ENCODE measurements at regions not wholly inside any gene's neighbourhood (a gene's known extent, or its start where the extent isn't known, plus 50 kb on each side); places are given as distances from the start of the nearest gene placed in this dataset.

DNA sequence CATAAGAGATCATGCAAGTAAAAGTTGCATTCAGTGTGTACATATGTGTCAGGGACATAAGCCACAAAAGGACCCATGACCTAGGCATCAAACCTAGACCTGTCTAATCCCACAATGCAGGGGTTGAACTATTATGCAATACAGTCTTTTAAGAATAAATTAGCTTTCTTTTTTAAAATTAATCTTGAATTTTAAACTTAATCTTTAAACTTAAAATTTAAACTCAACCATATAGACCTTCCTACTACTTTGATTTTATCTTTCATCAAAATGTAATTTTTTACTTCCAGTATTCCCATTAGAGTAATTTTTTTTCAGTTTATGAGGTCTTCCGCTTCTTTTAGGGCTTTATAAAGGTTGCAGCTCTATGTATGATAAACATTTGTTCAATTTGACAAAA lies 702.9 kb downstream of the SUCLG1 start:
- TF ChIP-seq TEAD4 (IDR thresholded peaks at IDR 0.05), result no peak
- TF ChIP-seq RAD21 (IDR thresholded peaks at IDR 0.05; ENCODE audit: low read depth), result no peak
- no peak for TF ChIP-seq TCF12 (IDR thresholded peaks at IDR 0.05; ENCODE audit: low read depth)
- TF ChIP-seq TAF1 (IDR thresholded peaks at IDR 0.05; ENCODE audit: low read depth), result no peak
- TF ChIP-seq NFIC (IDR thresholded peaks at IDR 0.05), result no peak
- TF ChIP-seq CREB1 (IDR thresholded peaks at IDR 0.05; ENCODE audit: low read depth), result no peak

DNA sequence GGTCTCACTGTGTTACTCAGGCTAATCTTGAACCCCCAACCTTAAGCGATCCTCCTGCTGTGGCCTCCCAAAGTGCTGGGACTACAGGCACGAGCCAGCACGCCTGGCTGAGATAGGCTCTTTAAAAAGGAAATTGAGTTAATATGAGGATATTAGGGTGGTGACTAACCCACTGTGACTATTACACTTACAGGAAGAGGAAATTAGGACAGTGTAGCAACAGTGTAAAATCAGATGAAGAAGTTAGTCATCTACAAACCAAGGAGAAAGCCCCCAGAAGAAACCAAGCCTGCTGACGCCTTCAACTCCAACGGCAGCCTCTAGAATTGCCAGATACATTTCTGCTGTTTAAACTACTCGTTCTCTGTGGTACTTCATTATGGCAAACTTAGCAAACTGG lies 711.9 kb downstream of the SUCLG1 start:
- TF ChIP-seq RAD21 (IDR thresholded peaks at IDR 0.05; ENCODE audit: low read depth) (no peak), CREB1 (IDR thresholded peaks at IDR 0.05; ENCODE audit: low read depth) (no peak), FOXM1 (IDR thresholded peaks at IDR 0.05; ENCODE audit: borderline replicate concordance, low read depth) (no peak), TEAD4 (IDR thresholded peaks at IDR 0.05) (no peak), TCF12 (IDR thresholded peaks at IDR 0.05; ENCODE audit: low read depth) (no peak)
- TF ChIP-seq, protein P1, sequence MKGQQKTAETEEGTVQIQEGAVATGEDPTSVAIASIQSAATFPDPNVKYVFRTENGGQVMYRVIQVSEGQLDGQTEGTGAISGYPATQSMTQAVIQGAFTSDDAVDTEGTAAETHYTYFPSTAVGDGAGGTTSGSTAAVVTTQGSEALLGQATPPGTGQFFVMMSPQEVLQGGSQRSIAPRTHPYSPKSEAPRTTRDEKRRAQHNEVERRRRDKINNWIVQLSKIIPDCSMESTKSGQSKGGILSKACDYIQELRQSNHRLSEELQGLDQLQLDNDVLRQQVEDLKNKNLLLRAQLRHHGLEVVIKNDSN (IDR thresholded peaks at IDR 0.05), result no peak

DNA sequence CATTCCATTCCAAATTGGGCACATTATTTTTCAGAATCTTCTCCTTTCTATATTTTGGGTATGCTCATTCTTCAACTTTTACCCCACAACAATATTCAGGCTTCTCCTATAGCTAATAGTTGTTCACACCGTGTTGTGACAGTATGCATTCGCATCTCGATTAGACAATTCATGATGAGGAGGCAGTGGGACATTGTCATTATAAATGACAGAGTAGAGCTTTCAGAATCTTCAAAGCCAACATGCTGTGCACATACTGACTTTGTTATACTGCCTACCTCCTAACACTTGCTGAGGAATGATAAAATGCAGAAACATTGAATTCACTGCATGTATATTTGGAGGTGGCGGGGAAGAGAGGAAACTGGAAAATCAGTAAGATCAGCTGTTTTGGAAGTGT lies 714.2 kb downstream of the SUCLG1 start:
- TF ChIP-seq TCF12 (IDR thresholded peaks at IDR 0.05; ENCODE audit: low read depth) (no peak), TAF1 (IDR thresholded peaks at IDR 0.05; ENCODE audit: low read depth) (no peak), NFIC (IDR thresholded peaks at IDR 0.05) (no peak), EGR1 (IDR thresholded peaks at IDR 0.05) (no peak), RAD21 (IDR thresholded peaks at IDR 0.05; ENCODE audit: low read depth) (no peak), YY1 (IDR thresholded peaks at IDR 0.05; ENCODE audit: low read depth) (no peak), TEAD4 (IDR thresholded peaks at IDR 0.05) (no peak), CEBPB (IDR thresholded peaks at IDR 0.05) (no peak), FOXM1 (IDR thresholded peaks at IDR 0.05; ENCODE audit: borderline replicate concordance, low read depth) (no peak), EP300 (IDR thresholded peaks at IDR 0.05; ENCODE audit: borderline replicate concordance) (no peak), CREB1 (IDR thresholded peaks at IDR 0.05; ENCODE audit: low read depth) (no peak), ZBTB7A (IDR thresholded peaks at IDR 0.05; ENCODE audit: low read depth) (no peak)
- TF ChIP-seq, protein P1 (IDR thresholded peaks at IDR 0.05), result no peak
- TF ChIP-seq, protein P2, sequence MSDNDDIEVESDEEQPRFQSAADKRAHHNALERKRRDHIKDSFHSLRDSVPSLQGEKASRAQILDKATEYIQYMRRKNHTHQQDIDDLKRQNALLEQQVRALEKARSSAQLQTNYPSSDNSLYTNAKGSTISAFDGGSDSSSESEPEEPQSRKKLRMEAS (IDR thresholded peaks at IDR 0.05), result no peak
- TF ChIP-seq, protein P3, sequence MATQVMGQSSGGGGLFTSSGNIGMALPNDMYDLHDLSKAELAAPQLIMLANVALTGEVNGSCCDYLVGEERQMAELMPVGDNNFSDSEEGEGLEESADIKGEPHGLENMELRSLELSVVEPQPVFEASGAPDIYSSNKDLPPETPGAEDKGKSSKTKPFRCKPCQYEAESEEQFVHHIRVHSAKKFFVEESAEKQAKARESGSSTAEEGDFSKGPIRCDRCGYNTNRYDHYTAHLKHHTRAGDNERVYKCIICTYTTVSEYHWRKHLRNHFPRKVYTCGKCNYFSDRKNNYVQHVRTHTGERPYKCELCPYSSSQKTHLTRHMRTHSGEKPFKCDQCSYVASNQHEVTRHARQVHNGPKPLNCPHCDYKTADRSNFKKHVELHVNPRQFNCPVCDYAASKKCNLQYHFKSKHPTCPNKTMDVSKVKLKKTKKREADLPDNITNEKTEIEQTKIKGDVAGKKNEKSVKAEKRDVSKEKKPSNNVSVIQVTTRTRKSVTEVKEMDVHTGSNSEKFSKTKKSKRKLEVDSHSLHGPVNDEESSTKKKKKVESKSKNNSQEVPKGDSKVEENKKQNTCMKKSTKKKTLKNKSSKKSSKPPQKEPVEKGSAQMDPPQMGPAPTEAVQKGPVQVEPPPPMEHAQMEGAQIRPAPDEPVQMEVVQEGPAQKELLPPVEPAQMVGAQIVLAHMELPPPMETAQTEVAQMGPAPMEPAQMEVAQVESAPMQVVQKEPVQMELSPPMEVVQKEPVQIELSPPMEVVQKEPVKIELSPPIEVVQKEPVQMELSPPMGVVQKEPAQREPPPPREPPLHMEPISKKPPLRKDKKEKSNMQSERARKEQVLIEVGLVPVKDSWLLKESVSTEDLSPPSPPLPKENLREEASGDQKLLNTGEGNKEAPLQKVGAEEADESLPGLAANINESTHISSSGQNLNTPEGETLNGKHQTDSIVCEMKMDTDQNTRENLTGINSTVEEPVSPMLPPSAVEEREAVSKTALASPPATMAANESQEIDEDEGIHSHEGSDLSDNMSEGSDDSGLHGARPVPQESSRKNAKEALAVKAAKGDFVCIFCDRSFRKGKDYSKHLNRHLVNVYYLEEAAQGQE (IDR thresholded peaks at IDR 0.05; ENCODE audit: low read depth), result no peak

DNA sequence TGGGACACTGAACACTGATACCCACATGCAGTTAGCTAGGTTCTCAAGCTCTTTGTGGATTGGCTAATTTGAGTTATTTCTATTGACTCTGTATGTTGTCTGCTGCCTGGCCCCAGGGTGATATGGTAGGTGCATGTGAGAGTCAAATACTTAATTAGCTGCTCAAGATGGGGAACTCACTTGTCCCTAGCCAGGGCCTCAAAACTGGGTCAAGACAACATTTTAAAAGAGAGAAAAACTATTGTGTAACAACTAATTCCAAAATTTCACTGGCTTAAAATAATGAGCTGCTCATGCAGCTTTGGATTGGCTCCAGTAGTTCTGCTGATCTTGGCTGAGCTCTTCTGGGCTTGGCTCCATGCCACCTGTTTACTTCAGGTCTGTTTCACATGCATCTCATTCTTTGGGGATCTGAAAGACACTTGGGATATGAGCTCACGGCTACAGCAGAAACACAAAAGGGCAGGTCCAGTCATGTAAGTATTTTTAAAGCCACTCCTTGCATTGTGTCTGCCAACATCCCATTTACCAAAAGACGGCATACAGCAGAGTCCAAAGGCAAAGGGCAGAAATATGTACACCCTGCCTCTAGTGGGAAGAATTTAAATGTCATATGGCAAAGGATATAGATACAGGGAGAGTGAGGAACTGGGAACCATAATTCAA lies 716.8 kb downstream of the SUCLG1 start:
- TF ChIP-seq TAF1 (IDR thresholded peaks at IDR 0.05; ENCODE audit: low read depth), result no peak
- TF ChIP-seq EP300 (IDR thresholded peaks at IDR 0.05; ENCODE audit: borderline replicate concordance), result no peak
- no peak for TF ChIP-seq YY1 (IDR thresholded peaks at IDR 0.05; ENCODE audit: low read depth)
- TF ChIP-seq, protein P2 (IDR thresholded peaks at IDR 0.05), result no peak
- TF ChIP-seq CREB1 (IDR thresholded peaks at IDR 0.05; ENCODE audit: low read depth), result no peak
- no peak for TF ChIP-seq FOXM1 (IDR thresholded peaks at IDR 0.05; ENCODE audit: borderline replicate concordance, low read depth)

DNA sequence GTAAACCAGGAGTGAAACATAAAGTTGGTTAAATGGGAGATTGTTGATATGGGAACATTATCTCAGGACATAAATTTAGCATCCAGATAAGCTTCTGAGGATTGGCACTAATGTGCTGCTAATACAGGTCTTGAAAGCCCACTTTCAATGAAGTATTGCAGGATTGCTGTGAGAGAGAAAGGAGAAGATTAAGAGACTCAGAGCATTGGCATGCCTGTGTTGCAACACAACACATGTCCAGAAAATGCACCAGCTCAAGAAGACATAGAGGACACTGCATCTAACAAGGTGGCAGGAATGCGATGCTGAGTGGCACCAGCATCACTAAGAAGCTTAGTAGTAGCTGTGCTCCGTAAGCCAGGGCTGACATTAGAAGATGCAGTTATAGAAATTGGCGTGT lies 728.9 kb downstream of the SUCLG1 start:
- TF ChIP-seq CEBPB (IDR thresholded peaks at IDR 0.05) (no peak), ZBTB7A (IDR thresholded peaks at IDR 0.05; ENCODE audit: low read depth) (no peak), EP300 (IDR thresholded peaks at IDR 0.05; ENCODE audit: borderline replicate concordance) (no peak), TAF1 (IDR thresholded peaks at IDR 0.05; ENCODE audit: low read depth) (no peak), TCF12 (IDR thresholded peaks at IDR 0.05; ENCODE audit: low read depth) (no peak), NFIC (IDR thresholded peaks at IDR 0.05) (no peak)
- TF ChIP-seq, protein P1 (IDR thresholded peaks at IDR 0.05), result no peak

DNA sequence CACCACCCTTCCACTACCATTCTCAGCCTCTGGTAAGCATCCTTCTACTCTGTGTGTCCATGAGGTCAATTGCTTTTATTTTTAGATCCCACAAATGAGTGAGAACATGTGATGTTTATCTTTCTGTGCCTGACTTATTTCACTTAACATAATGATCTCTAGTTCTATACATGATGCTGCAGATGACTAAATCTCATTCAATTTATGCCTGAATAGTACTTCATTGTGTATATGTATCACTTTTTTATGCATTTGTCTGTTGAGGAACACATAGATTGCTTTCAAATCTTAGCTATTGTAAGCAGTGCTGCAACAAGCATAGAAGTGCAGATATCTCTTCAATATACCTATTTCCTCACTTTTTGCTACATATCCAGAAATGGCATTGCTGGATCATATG lies 733.3 kb downstream of the SUCLG1 start:
- no peak for TF ChIP-seq TAF1 (IDR thresholded peaks at IDR 0.05; ENCODE audit: low read depth)
- TF ChIP-seq, protein P3 (IDR thresholded peaks at IDR 0.05; ENCODE audit: low read depth), result no peak
- TF ChIP-seq TEAD4 (IDR thresholded peaks at IDR 0.05), result no peak
- TF ChIP-seq CEBPB (IDR thresholded peaks at IDR 0.05), result no peak
- no peak for TF ChIP-seq YY1 (IDR thresholded peaks at IDR 0.05; ENCODE audit: low read depth)
- TF ChIP-seq EP300 (IDR thresholded peaks at IDR 0.05; ENCODE audit: borderline replicate concordance), result no peak
- TF ChIP-seq, protein P2 (IDR thresholded peaks at IDR 0.05), result no peak
- TF ChIP-seq EGR1 (IDR thresholded peaks at IDR 0.05), result no peak
- no peak for TF ChIP-seq RAD21 (IDR thresholded peaks at IDR 0.05; ENCODE audit: low read depth)
- TF ChIP-seq TCF12 (IDR thresholded peaks at IDR 0.05; ENCODE audit: low read depth), result no peak
